ENCODE measurements at regions not wholly inside any gene's neighbourhood (a gene's known extent, or its start where the extent isn't known, plus 50 kb on each side); places are given as distances from the start of the nearest gene placed in this dataset.

- 89 to 91% methylated on average over 1 of the region's 1 CpG for WGBS, 2 donors
- intact Hi-C loops (cut with DNase I) = no loop called here
These were observed 109.5 kb upstream of the LMO4 start for GRCh38 chr1:87219141-87219540.

GRCh38 chr1:87219626-87220025 is 109.1 kb upstream of the LMO4 start:
- no peaks in the 10 kb centered on the region for H3K36me3 ChIP-seq

More at GRCh38 chr1:87219141-87219540, 109.5 kb upstream of the LMO4 start:
- Histone ChIP-seq H3K27me3 (no peaks in the 10 kb centered on the region), H3K4me1 (no peaks in the 10 kb centered on the region), H3K4me3 (replicated peaks in 1 of 3) (no peak overlapping the region), H3K27ac (no peak overlapping the region), H3K36me3 (no peaks in the 10 kb centered on the region), H3K9me3 (no peaks in the 10 kb centered on the region)
- no peak for DNase-seq
- no peak for TF ChIP-seq CTCF (IDR thresholded peaks at IDR 0.05)
- no peak for TF ChIP-seq POLR2A (IDR thresholded peaks at IDR 0.05)

GRCh38 chr1:87220993-87221392 is 107.7 kb upstream of the LMO4 start:
- no peaks in the 10 kb centered on the region for H3K36me3 ChIP-seq
- DNase-seq = no peak
- H3K9me3 ChIP-seq = no peaks in the 10 kb centered on the region
- peaks cover 0 to 2% of the 10 kb centered on the region in 2 donors for H3K4me1 ChIP-seq
- intact Hi-C loops (cut with DNase I) = no loop called here
- no peaks in the 10 kb centered on the region for H3K27me3 ChIP-seq
- WGBS, 2 donors = 57 to 66% methylated on average over 1 of the region's 1 CpG
- TF ChIP-seq POLR2A (IDR thresholded peaks at IDR 0.05) = no peak
- TF ChIP-seq CTCF (IDR thresholded peaks at IDR 0.05) = no peak
- H3K27ac ChIP-seq = no peak overlapping the region
- no peak overlapping the region for H3K4me3 ChIP-seq (replicated peaks in 1 of 3)

More at GRCh38 chr1:87219626-87220025, 109.1 kb upstream of the LMO4 start:
- intact Hi-C loops (cut with DNase I) = no loop called here
- Histone ChIP-seq H3K4me3 (replicated peaks in 1 of 3) (no peak overlapping the region), H3K27ac (no peak overlapping the region), H3K9me3 (no peaks in the 10 kb centered on the region), H3K27me3 (no peaks in the 10 kb centered on the region), H3K4me1 (no peaks in the 10 kb centered on the region)
- WGBS, 2 donors = 76 to 88% methylated on average over 4 of the region's 4 CpGs
- TF ChIP-seq CTCF (IDR thresholded peaks at IDR 0.05) = no peak
- no peak for TF ChIP-seq POLR2A (IDR thresholded peaks at IDR 0.05)
- DNase-seq = no peak

- H3K4me3 ChIP-seq (replicated peaks in 1 of 3) = no peak overlapping the region
- intact Hi-C loops (cut with DNase I) = no loop called here
- H3K27ac ChIP-seq = no peak overlapping the region
- WGBS, 2 donors = 68 to 79% methylated on average over 2 of the region's 2 CpGs
- TF ChIP-seq POLR2A (IDR thresholded peaks at IDR 0.05) (no peak), CTCF (IDR thresholded peaks at IDR 0.05) (no peak)
- DNase-seq = no peak
- H3K27me3 ChIP-seq = no peaks in the 10 kb centered on the region
- H3K36me3 ChIP-seq = no peaks in the 10 kb centered on the region
- peaks cover 0 to 4% of the 10 kb centered on the region in 2 donors for H3K4me1 ChIP-seq
- H3K9me3 ChIP-seq = no peaks in the 10 kb centered on the region
These were observed 104.5 kb upstream of the LMO4 start for GRCh38 chr1:87224201-87224600.

GRCh38 chr1:87225171-87225570 is 103.5 kb upstream of the LMO4 start:
- intact Hi-C loops (cut with DNase I) = no loop called here
- 80 to 82% methylated on average over 3 of the region's 3 CpGs for WGBS, 2 donors

More at GRCh38 chr1:87225171-87225570, 103.5 kb upstream of the LMO4 start:
- H3K9me3 ChIP-seq = no peaks in the 10 kb centered on the region
- TF ChIP-seq POLR2A (IDR thresholded peaks at IDR 0.05) = no peak
- no peak for TF ChIP-seq CTCF (IDR thresholded peaks at IDR 0.05)
- peaks cover 0 to 4% of the 10 kb centered on the region in 2 donors for H3K4me1 ChIP-seq
- no peak overlapping the region for H3K4me3 ChIP-seq (replicated peaks in 1 of 3)
- no peak for DNase-seq
- H3K27ac ChIP-seq = no peak overlapping the region
- no peaks in the 10 kb centered on the region for H3K36me3 ChIP-seq
- no peaks in the 10 kb centered on the region for H3K27me3 ChIP-seq

Data from thyroid gland (tissue), 4 donors.